Pulmonary artery endothelial cell (primary cell): ENCODE measurements at regions not wholly inside any gene's neighbourhood (a gene's known extent, or its start where the extent isn't known, plus 50 kb on each side); places are given as distances from the start of the nearest gene placed in this dataset.

Experiments used
- DNase-seq: peaks from one replicate; pipeline ENCODE4 v3.0.0-alpha.2; 2011; ENCODE audit warnings: low read depth, low spot score

DNA sequence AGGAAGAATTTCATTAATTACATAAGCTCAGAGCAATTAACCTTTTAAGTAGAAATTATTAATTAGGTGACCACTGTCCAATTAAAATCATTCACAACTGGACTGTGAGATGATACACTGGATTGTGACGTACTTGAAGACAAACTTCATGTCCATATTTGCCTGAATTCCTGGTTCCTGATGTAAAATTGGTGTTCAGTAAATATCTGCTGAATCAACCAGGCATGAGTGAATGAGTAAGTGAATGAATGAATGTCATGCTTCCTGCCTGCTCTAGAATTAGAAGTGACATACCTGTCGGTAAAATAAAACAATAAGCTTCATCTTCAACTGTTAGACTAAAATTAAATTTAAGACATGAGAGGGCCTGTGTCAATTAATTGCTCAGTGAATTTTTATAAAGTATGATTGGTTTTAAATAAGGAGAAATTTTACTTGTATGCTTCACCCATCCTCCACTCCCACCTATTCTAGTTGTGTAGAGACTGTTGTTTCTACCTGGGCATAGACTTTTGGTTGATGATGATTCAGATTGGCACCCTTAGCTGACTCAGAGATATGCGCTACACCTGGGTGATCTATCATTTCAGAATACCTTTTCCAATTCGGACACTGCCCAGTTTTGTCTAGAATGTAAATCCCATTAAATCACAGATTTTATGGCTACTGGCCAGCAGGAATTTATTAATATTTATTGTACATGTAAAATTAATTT is 56.9 kb upstream of the PTGS2 start:
- no peak for DNase-seq

DNA sequence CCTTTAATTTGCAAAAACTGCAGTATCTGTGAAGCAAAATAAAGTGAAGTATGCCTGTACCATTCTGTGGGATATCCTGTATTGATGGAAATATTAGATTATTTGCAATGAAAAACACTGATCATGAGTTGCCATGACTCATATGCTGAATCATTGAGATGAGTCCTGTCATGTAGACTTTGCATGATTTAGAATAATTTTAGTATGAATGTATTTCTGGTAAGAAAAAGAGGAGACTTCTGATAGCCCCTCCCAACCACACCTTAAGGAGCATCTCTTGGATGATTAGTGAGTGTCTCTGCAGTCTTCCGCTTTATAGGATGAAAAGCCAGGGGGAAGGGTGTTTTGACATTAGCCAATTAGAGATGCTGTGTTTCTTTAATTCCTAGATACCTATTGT is 55.2 kb upstream of the PTGS2 start:
- DNase-seq, result no peak

DNA sequence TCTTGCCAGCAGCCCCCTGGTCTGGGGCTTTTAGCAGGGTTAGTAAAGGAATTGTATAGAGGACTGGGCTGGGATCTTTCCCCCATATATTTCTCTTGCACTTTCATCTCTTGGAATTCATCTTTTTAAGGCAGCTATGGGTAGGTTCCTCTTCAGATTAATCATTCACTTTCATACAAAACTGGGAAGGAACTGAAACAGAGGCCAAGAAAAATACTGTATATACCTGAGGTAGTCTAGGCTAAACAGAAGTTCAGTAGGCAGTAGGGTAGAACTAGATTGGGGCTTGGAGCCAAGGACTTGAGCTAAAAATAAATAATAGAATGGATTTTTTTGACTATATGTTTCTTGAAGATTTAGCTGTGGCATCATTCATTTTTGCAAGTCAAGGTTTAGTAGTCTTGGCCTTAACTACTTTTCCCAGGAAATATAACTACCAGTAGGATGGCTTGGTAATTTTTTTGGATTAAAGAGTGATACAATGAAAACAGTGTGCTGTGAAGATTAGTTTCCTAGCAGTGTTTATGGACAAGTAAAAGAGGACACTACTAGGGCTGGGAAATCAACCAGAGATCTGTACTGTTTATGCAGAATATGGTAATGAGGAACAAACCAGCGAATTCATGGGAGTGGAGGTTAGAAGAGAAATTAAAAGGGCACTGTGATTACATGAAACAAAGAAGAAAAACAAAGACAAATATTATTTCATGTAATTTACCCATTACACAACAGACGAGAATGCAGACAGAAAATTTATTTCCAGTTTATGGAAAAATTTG is 50.9 kb upstream of the PTGS2 start:
- no peak for DNase-seq
